ENCODE measurements at regions not wholly inside any gene's neighbourhood (a gene's known extent, or its start where the extent isn't known, plus 50 kb on each side); places are given as distances from the start of the nearest gene placed in this dataset.

- no peak overlapping the region for H3K4me3 ChIP-seq (ENCODE audit: low read length)
- no peak for TF ChIP-seq CTCF (conservative IDR thresholded peaks at IDR 0.05; ENCODE audit: low read depth, low read length)
- DNase-seq (ENCODE audit: low read depth), result no peak
These were observed 332.5 kb upstream of the NRIP1 start for GRCh38 chr21:15397258-15397657.

- DNase-seq (ENCODE audit: low read depth), result no peak
- no peak overlapping the region for H3K4me3 ChIP-seq (ENCODE audit: low read length)
- TF ChIP-seq CTCF (conservative IDR thresholded peaks at IDR 0.05; ENCODE audit: low read depth, low read length), result no peak
These were observed 328.9 kb upstream of the USP25 start for GRCh38 chr21:15400905-15401304.

GRCh38 chr21:15401331-15401730, 328.5 kb upstream of the USP25 start:
- no peak for TF ChIP-seq CTCF (conservative IDR thresholded peaks at IDR 0.05; ENCODE audit: low read depth, low read length)

GRCh38 chr21:15405214-15405613, 324.6 kb upstream of the USP25 start:
- no peak for DNase-seq (ENCODE audit: low read depth)
- TF ChIP-seq CTCF (conservative IDR thresholded peaks at IDR 0.05; ENCODE audit: low read depth, low read length), result no peak
- H3K4me3 ChIP-seq (ENCODE audit: low read length), result no peak overlapping the region

More at GRCh38 chr21:15401331-15401730, 328.5 kb upstream of the USP25 start:
- no peak for DNase-seq (ENCODE audit: low read depth)
- H3K4me3 ChIP-seq (ENCODE audit: low read length), result no peak overlapping the region

GRCh38 chr21:15406791-15407190, 323.0 kb upstream of the USP25 start:
- TF ChIP-seq CTCF (conservative IDR thresholded peaks at IDR 0.05; ENCODE audit: low read depth, low read length), result no peak
- peak; percentile 22 for DNase-seq (ENCODE audit: low read depth)
- H3K4me3 ChIP-seq (ENCODE audit: low read length), result no peak overlapping the region

GRCh38 chr21:15407585-15407984, 322.2 kb upstream of the USP25 start:
- no peak for TF ChIP-seq CTCF (conservative IDR thresholded peaks at IDR 0.05; ENCODE audit: low read depth, low read length)
- no peak overlapping the region for H3K4me3 ChIP-seq (ENCODE audit: low read length)
- DNase-seq (ENCODE audit: low read depth), result no peak

GRCh38 chr21:15408089-15408488, 321.7 kb upstream of the USP25 start:
- no peak overlapping the region for H3K4me3 ChIP-seq (ENCODE audit: low read length)
- no peak for TF ChIP-seq CTCF (conservative IDR thresholded peaks at IDR 0.05; ENCODE audit: low read depth, low read length)
- DNase-seq (ENCODE audit: low read depth), result no peak

Measured in retinal pigment epithelial cell (primary cell).